ENCODE measurements at regions not wholly inside any gene's neighbourhood (a gene's known extent, or its start where the extent isn't known, plus 50 kb on each side); places are given as distances from the start of the nearest gene placed in this dataset.
A peak's percentile ranks its signal among the peaks of the same experiment; 100 is the strongest.
"Not testable (repeated sequence)": the region's sequence is repeated elsewhere in the genome, so short reads cannot be mapped to it uniquely, and the experiment has no call there.

GRCh38 chr6:117795234-117795633 lies 111.8 kb upstream of the SLC35F1 start:
- DNase-seq (ENCODE audit: low read depth in 1 of 2, low spot score in 1 of 2) = peak in 1 of 2 experiments; percentile 21
- no peak for TF ChIP-seq REST (IDR thresholded peaks at IDR 0.05; ENCODE audit: insufficient replicate concordance, low read depth)
- no peak for TF ChIP-seq GABPA (IDR thresholded peaks at IDR 0.05; ENCODE audit: low read depth)
- peak; percentile 6; the same call in 1 of the 2 replicates for TF ChIP-seq SPI1 (IDR thresholded peaks at IDR 0.05; ENCODE audit: borderline replicate concordance, low read depth)
- Histone ChIP-seq H3K27ac (replicated peaks) (no peak overlapping the region), H3K27me3 (ENCODE audit: insufficient read depth, poor library complexity, severe bottlenecking) (no peaks in the 10 kb centered on the region), H3K4me3 (replicated peaks; ENCODE audit: insufficient read depth, low read length) (no peak overlapping the region)

- DNase-seq (ENCODE audit: low read depth in 1 of 2, low spot score in 1 of 2); H3K4me3 ChIP-seq (replicated peaks; ENCODE audit: insufficient read depth, low read length); H3K27me3 ChIP-seq (ENCODE audit: insufficient read depth, poor library complexity, severe bottlenecking); H3K27ac ChIP-seq (replicated peaks): not testable (repeated sequence)
These were observed 108.2 kb upstream of the SLC35F1 start for GRCh38 chr6:117798819-117799218.

DNA sequence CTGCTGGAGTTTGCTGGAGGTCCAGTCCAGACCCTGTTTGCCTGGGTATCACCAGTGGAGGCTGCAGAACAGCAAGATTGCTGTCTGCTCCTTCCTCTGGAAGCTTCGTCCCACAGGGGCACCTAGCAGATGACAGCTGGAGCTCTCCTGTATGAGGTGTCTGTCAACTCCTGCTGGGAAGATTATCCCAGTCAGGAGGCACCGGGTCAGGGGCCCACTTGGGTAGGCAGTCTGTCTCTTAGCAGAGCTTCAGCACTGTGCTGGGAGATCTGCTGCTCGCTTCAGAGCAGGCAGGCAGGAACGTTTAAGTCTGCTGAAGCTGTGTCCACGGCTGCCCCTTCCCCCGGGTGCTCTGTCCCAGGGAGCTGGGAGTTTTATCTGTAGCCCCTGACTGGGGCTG lies 96.8 kb upstream of the SLC35F1 start:
- DNase-seq (ENCODE audit: low read depth in 1 of 2, low spot score in 1 of 2) = no peak
- no peak overlapping the region for H3K27ac ChIP-seq (replicated peaks)
- H3K27me3 ChIP-seq (ENCODE audit: insufficient read depth, poor library complexity, severe bottlenecking) = no peaks in the 10 kb centered on the region
- TF ChIP-seq SPI1 (IDR thresholded peaks at IDR 0.05; ENCODE audit: borderline replicate concordance, low read depth) (no peak), CTCF (IDR thresholded peaks at IDR 0.05; ENCODE audit: insufficient read depth, low read length) (no peak), POLR2AphosphoS5 (IDR thresholded peaks at IDR 0.05; ENCODE audit: low read depth) (no peak), GABPA (IDR thresholded peaks at IDR 0.05; ENCODE audit: low read depth) (no peak), REST (IDR thresholded peaks at IDR 0.05; ENCODE audit: insufficient replicate concordance, low read depth) (no peak)
- no peak overlapping the region for H3K4me3 ChIP-seq (replicated peaks; ENCODE audit: insufficient read depth, low read length)

DNA sequence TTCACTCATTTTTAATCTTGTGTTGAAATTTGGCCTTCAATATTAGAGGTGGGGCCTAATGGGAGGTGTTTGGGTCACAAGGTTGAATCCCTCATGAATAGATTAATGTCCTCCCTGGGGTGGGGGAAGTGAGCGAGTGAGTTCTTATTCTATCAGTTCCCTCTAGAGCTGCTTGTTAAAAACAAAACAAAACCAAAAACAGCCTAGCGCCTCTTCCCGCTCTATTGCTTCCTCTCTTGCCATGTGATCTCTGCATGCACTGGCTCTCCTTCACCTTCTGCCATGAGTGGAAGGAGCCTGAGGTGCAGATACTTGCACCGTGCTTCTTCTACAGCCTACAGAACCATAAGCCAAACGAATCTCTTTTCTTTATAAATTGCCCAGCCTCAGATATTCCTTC lies 89.6 kb upstream of the SLC35F1 start:
- H3K4me3 ChIP-seq (replicated peaks; ENCODE audit: insufficient read depth, low read length) = no peak overlapping the region
- no peak overlapping the region for H3K27ac ChIP-seq (replicated peaks)
- TF ChIP-seq POLR2AphosphoS5 (IDR thresholded peaks at IDR 0.05; ENCODE audit: low read depth) (no peak), CTCF (IDR thresholded peaks at IDR 0.05; ENCODE audit: insufficient read depth, low read length) (no peak), REST (IDR thresholded peaks at IDR 0.05; ENCODE audit: insufficient replicate concordance, low read depth) (no peak), SPI1 (IDR thresholded peaks at IDR 0.05; ENCODE audit: borderline replicate concordance, low read depth) (no peak), GABPA (IDR thresholded peaks at IDR 0.05; ENCODE audit: low read depth) (no peak)
- peak in 1 of 2 experiments; percentile 13 for DNase-seq (ENCODE audit: low read depth in 1 of 2, low spot score in 1 of 2)
- H3K27me3 ChIP-seq (ENCODE audit: insufficient read depth, poor library complexity, severe bottlenecking) = no peaks in the 10 kb centered on the region
